H9 (cell line): ENCODE measurements at regions not wholly inside any gene's neighbourhood (a gene's known extent, or its start where the extent isn't known, plus 50 kb on each side); places are given as distances from the start of the nearest gene placed in this dataset.

Experiments
- DNase-seq: peaks from one replicate; pipeline ENCODE4 v3.0.0-alpha.2; 2017
- H2AFZ ChIP-seq: one replicate; pipeline ENCODE4 v1.6.1; 2013; ENCODE audit warnings: mild to moderate bottlenecking, low read length, control low read depth, moderate library complexity
- H2AK5ac ChIP-seq: 2 replicates; pipeline ENCODE4 v1.6.1; 2013; ENCODE audit warnings: low read length, control low read depth, mixed read lengths; ENCODE audit not compliant: insufficient read length
- H2BK120ac ChIP-seq: one replicate; pipeline ENCODE4 v1.6.1; 2013; ENCODE audit warnings: low read depth, mild to moderate bottlenecking, low read length, control low read depth, inconsistent platforms; ENCODE audit not compliant: poor library complexity, severe bottlenecking
- H2BK12ac ChIP-seq: 2 replicates; pipeline ENCODE4 v1.6.1; 2013; ENCODE audit warnings: low read length, control low read depth, mixed read lengths, low read depth; ENCODE audit not compliant: insufficient read length
- H2BK15ac ChIP-seq: 2 replicates; pipeline ENCODE4 v1.6.1; 2013; ENCODE audit warnings: low read depth, low read length, control low read depth
- H2BK20ac ChIP-seq: one replicate; pipeline ENCODE4 v1.6.1; 2013; ENCODE audit warnings: low read depth, mild to moderate bottlenecking, low read length, control low read depth, inconsistent platforms; ENCODE audit not compliant: poor library complexity, severe bottlenecking
- H2BK5ac ChIP-seq: 2 replicates; pipeline ENCODE4 v1.6.1; 2013; ENCODE audit warnings: low read length, control low read depth, mixed read lengths; ENCODE audit not compliant: insufficient read length
- H3K14ac ChIP-seq: 2 replicates; pipeline ENCODE4 v1.6.1; 2013; ENCODE audit warnings: low read length, control low read depth; ENCODE audit not compliant: insufficient read depth
- H3K18ac ChIP-seq: 2 replicates; pipeline ENCODE4 v1.6.1; 2013; ENCODE audit warnings: low read depth, mild to moderate bottlenecking, mixed read lengths, low read length, control low read depth; ENCODE audit not compliant: insufficient read length
- H3K23ac ChIP-seq: 2 replicates; pipeline ENCODE4 v1.6.1; 2013; ENCODE audit warnings: low read length, control low read depth, mixed read lengths, low read depth; ENCODE audit not compliant: insufficient read length
- H3K23me2 ChIP-seq: 2 replicates; pipeline ENCODE4 v1.6.1; 2013; ENCODE audit warnings: low read depth, mild to moderate bottlenecking, mixed read lengths, low read length, control low read depth; ENCODE audit not compliant: insufficient read length, poor library complexity, severe bottlenecking
- H3K27ac ChIP-seq: 2 replicates; pipeline ENCODE4 v1.5.1; 2013; ENCODE audit warnings: low read length, control low read depth, mixed read lengths, low read depth; ENCODE audit not compliant: insufficient read length
- H3K27me3 ChIP-seq: 2 replicates; pipeline ENCODE4 v1.6.1; 2013; ENCODE audit warnings: low read length, control low read depth, inconsistent platforms; ENCODE audit not compliant: insufficient read depth
- H3K4ac ChIP-seq: 2 replicates; pipeline ENCODE4 v1.6.1; 2013; ENCODE audit warnings: low read depth, mild to moderate bottlenecking, control low read depth, inconsistent platforms, low read length, moderate library complexity
- H3K4me1 ChIP-seq: 2 replicates; pipeline ENCODE4 v1.6.1; 2013; ENCODE audit warnings: low read length, control low read depth, inconsistent platforms; ENCODE audit not compliant: insufficient read depth
- H3K4me2 ChIP-seq: 2 replicates; pipeline ENCODE4 v1.6.1; 2013; ENCODE audit warnings: low read length, control low read depth, mixed read lengths; ENCODE audit not compliant: insufficient read length, insufficient read depth
- H3K56ac ChIP-seq: 2 replicates; pipeline ENCODE4 v1.6.1; 2013; ENCODE audit warnings: low read depth, mild to moderate bottlenecking, mixed read lengths, low read length, control low read depth; ENCODE audit not compliant: insufficient read length
- H3K79me1 ChIP-seq: 2 replicates; pipeline ENCODE4 v1.6.1; 2013; ENCODE audit warnings: low read depth, mild to moderate bottlenecking, moderate library complexity, low read length, control low read depth, inconsistent platforms; ENCODE audit not compliant: insufficient read depth, poor library complexity, severe bottlenecking
- H3K79me2 ChIP-seq: 2 replicates; pipeline ENCODE4 v1.6.1; 2013; ENCODE audit warnings: low read length, control low read depth, inconsistent platforms; ENCODE audit not compliant: insufficient read depth
- H3K9ac ChIP-seq: 2 replicates; pipeline ENCODE4 v1.6.1; 2013; ENCODE audit warnings: low read length, control low read depth, mixed read lengths; ENCODE audit not compliant: insufficient read length; ENCODE audit errors: extremely low read depth
- H3K9me3 ChIP-seq: one replicate; pipeline ENCODE4 v1.6.1; 2013; ENCODE audit warnings: low read depth, low read length, inconsistent platforms; ENCODE audit not compliant: control insufficient read depth
- H3T11ph ChIP-seq: one replicate; pipeline ENCODE4 v1.6.1; 2013; ENCODE audit warnings: mild to moderate bottlenecking, low read length, control low read depth, inconsistent platforms
- H4K20me1 ChIP-seq: one replicate; pipeline ENCODE4 v1.6.1; 2013; ENCODE audit not compliant: control insufficient read depth, insufficient read length, insufficient read depth
- H4K5ac ChIP-seq: 2 replicates; pipeline ENCODE4 v1.6.1; 2013; ENCODE audit warnings: low read depth, mild to moderate bottlenecking, mixed read lengths, low read length, control low read depth; ENCODE audit not compliant: insufficient read length
- H4K8ac ChIP-seq: replicated peaks from 2 replicates; pipeline ENCODE4 v1.6.1; 2013; ENCODE audit warnings: low read length, control low read depth, mixed read lengths, low read depth; ENCODE audit not compliant: insufficient read length
- H4K91ac ChIP-seq: 2 replicates; pipeline ENCODE4 v1.6.1; 2013; ENCODE audit warnings: low read depth, mild to moderate bottlenecking, moderate library complexity, mixed read lengths, low read length, control low read depth; ENCODE audit not compliant: insufficient read length
- H3K27ac Mint-ChIP-seq, 3 experiments: 2 replicates in 2 of 3; 3 replicates in 1 of 3; pipeline ENCODE4 v1.8.0; 2020 to 2021; ENCODE audit warnings: mixed read lengths in 3 of 3, mild to moderate bottlenecking in 1 of 3, moderate library complexity in 1 of 3
- H3K27me3 Mint-ChIP-seq: 2 replicates; pipeline ENCODE4 v1.8.0; 2021; ENCODE audit warnings: low read depth, mild to moderate bottlenecking, moderate library complexity, mixed read lengths
- H3K36me3 Mint-ChIP-seq, 3 experiments: 2 replicates in 2 of 3; 3 replicates in 1 of 3; pipeline ENCODE4 v1.8.0; 2020 to 2021; ENCODE audit warnings: low read depth in 3 of 3, mixed read lengths in 3 of 3; ENCODE audit not compliant: insufficient read depth in 1 of 3
- H3K4me1 Mint-ChIP-seq, 2 experiments: 2 replicates each; pipeline ENCODE4 v1.8.0; 2020; ENCODE audit warnings: mixed read lengths in 2 of 2
- H3K4me3 Mint-ChIP-seq, 2 experiments: 2 replicates in 1 of 2; 3 replicates in 1 of 2; pipeline ENCODE4 v1.8.0; 2020 to 2021; ENCODE audit warnings: mild to moderate bottlenecking in 2 of 2, mixed read lengths in 2 of 2, moderate library complexity in 1 of 2
- H3K9me3 Mint-ChIP-seq, 2 experiments: 2 replicates in 1 of 2; 3 replicates in 1 of 2; pipeline ENCODE4 v1.8.0; 2020; ENCODE audit warnings: mild to moderate bottlenecking in 2 of 2, mixed read lengths in 2 of 2, moderate library complexity in 1 of 2
- CTCF ChIP-seq: fragments of 200-600 bp; sonication (generic); conservative IDR thresholded peaks from 3 replicates; pipeline ENCODE4 v1.8.0; 2021; ENCODE audit warnings: antibody characterized with exemption, mild to moderate bottlenecking
- WGBS: extraction: QIAGEN DNeasy Blood & Tissue Kit; methylation state at CpG from one replicate; pipeline ENCODE4 v1.1.7; 2013; ENCODE audit warnings: missing lambda C conversion rate, low lambda C conversion rate, mixed read lengths; ENCODE audit not compliant: insufficient read length; ENCODE audit errors: extremely low coverage; 5-methylcytosine and 5-hydroxymethylcytosine counted together

GRCh38 chr2:60051991-60052390, 501.5 kb downstream of the BCL11A start:
- H4K91ac ChIP-seq: no peak overlapping the region
- H2AFZ ChIP-seq: no peak overlapping the region
- H2BK120ac ChIP-seq: no peak overlapping the region
- no peak overlapping the region for H3T11ph ChIP-seq
- H4K5ac ChIP-seq: no peak overlapping the region
- no peaks in the 10 kb centered on the region; a peak in 2 of 7 replicates for H3K36me3 Mint-ChIP-seq
- no peaks in the 10 kb centered on the region for H4K20me1 ChIP-seq
- H3K27ac Mint-ChIP-seq: no peak overlapping the region; a peak in 1 of 7 replicates
- no peak overlapping the region for H3K27ac ChIP-seq
- H3K4me1 ChIP-seq: peaks cover 12% of the 10 kb centered on the region
- no peak overlapping the region for H4K8ac ChIP-seq
- no CpG with 5 or more reads among the region's 4 CpGs for WGBS
- H3K79me2 ChIP-seq: no peaks in the 10 kb centered on the region
- H3K27me3 ChIP-seq: no peaks in the 10 kb centered on the region
- H3K4me2 ChIP-seq: no peak overlapping the region
- no peak for DNase-seq
- H3K9ac ChIP-seq: no peak overlapping the region
- TF ChIP-seq CTCF: no peak
- no peaks in the 10 kb centered on the region for H3K23me2 ChIP-seq
- no peak overlapping the region for H3K4me3 Mint-ChIP-seq
- H3K79me1 ChIP-seq: no peaks in the 10 kb centered on the region
- no peaks in the 10 kb centered on the region; a peak in 1 of 5 replicates for H3K9me3 Mint-ChIP-seq
- H2BK15ac ChIP-seq: no peak overlapping the region
- H2BK20ac ChIP-seq: no peak overlapping the region
- no peak overlapping the region for H2AK5ac ChIP-seq
- H2BK5ac ChIP-seq: no peak overlapping the region
- no peak overlapping the region for H2BK12ac ChIP-seq
- H3K23ac ChIP-seq: no peak overlapping the region
- H3K4ac ChIP-seq: no peak overlapping the region
- H3K9me3 ChIP-seq: no peaks in the 10 kb centered on the region
- no peak overlapping the region for H3K56ac ChIP-seq
- no peaks in the 10 kb centered on the region for H3K27me3 Mint-ChIP-seq
- H3K4me1 Mint-ChIP-seq: peaks cover 27 to 32% of the 10 kb centered on the region in 2 experiments
- no peak overlapping the region for H3K18ac ChIP-seq
- no peak overlapping the region for H3K14ac ChIP-seq
